ENCODE measurements at regions not wholly inside any gene's neighbourhood (a gene's known extent, or its start where the extent isn't known, plus 50 kb on each side); places are given as distances from the start of the nearest gene placed in this dataset.

DNA sequence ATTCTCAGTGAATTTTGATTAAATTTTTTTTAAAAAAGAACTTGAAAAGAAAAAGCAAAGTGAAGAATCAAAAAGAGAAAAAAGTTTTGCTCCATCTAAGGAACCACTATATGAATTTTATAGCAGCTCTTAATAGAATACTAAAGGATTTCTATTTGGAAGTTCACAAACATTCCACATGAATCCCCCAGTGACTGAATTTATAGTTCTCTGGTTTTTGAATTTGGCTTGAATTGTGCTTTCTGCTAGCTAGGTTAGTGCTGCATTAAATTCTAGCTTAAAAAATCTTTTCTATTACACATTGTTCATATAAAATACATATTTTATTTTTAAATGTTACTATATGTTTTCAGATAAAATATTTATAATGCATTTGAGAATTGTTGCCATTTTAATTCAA, 675.4 kb downstream of the RERGL start:
- DNase-seq (ENCODE audit: low read depth), result no peak
- no peak overlapping the region for H3K4me3 ChIP-seq (ENCODE audit: low read depth, low read length)
- TF ChIP-seq POLR2A (IDR thresholded peaks at IDR 0.05; ENCODE audit: extremely low read depth, insufficient read length), result no peak
- TF ChIP-seq CTCF (IDR thresholded peaks at IDR 0.05; ENCODE audit: low read depth, low read length), result no peak
- no peak for TF ChIP-seq MYC (IDR thresholded peaks at IDR 0.05; ENCODE audit: low read depth, low read length)
- no peak for TF ChIP-seq MAX (IDR thresholded peaks at IDR 0.05; ENCODE audit: low read depth, low read length)

DNA sequence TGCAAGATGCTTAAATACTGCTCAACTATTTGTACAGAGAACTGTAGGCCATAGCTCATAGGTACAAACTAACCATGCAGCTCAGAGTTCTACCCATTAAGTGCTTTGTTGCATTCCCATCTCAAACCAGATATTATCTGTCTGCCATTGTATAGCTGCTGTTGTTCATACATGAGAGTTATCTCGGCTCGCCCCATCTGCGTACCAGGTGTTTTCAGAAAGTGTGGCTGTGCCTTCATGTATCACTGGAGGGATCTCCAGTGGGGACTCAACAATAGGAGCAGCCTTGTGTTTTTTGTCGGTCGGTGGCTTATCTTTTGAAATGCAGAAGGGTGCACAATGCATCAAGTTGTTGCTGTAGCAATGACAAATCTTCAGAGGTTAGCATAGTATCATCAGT, 678.3 kb downstream of the RERGL start:
- TF ChIP-seq POLR2A (IDR thresholded peaks at IDR 0.05; ENCODE audit: extremely low read depth, insufficient read length), result no peak
- no peak for TF ChIP-seq CTCF (IDR thresholded peaks at IDR 0.05; ENCODE audit: low read depth, low read length)
- TF ChIP-seq MAX (IDR thresholded peaks at IDR 0.05; ENCODE audit: low read depth, low read length), result no peak
- no peak for TF ChIP-seq MYC (IDR thresholded peaks at IDR 0.05; ENCODE audit: low read depth, low read length)
- no peak overlapping the region for H3K4me3 ChIP-seq (ENCODE audit: low read depth, low read length)
- DNase-seq (ENCODE audit: low read depth), result no peak

GRCh38 chr12:17388679-17389078, 701.3 kb downstream of the RERGL start:
- TF ChIP-seq MYC (IDR thresholded peaks at IDR 0.05; ENCODE audit: low read depth, low read length) (no peak), MAX (IDR thresholded peaks at IDR 0.05; ENCODE audit: low read depth, low read length) (no peak)
- no peak for DNase-seq (ENCODE audit: low read depth)
- H3K4me3 ChIP-seq (ENCODE audit: low read depth, low read length), result no peak overlapping the region

DNA sequence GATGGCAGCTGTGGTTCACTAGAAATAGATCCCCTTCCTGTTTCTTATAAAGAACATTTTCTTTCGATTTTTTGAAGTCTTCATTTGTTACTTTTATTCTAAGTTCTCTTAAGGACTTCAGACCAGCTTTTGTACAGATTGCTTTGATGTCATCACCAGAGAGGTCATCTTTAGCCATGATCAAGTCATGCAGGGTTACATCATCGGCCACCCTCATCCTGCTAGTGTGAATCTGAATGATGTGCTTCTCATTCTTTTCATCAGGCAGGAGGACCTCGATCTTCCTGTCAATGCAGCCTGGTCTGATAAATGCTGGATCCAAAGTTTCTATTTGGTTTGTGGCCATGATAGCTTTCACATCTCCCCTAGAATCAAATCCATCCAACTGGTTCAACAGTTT, 706.7 kb downstream of the RERGL start:
- no peak overlapping the region for H3K4me3 ChIP-seq (ENCODE audit: low read depth, low read length)
- no peak for DNase-seq (ENCODE audit: low read depth)
- TF ChIP-seq CTCF (IDR thresholded peaks at IDR 0.05; ENCODE audit: low read depth, low read length), result no peak

DNA sequence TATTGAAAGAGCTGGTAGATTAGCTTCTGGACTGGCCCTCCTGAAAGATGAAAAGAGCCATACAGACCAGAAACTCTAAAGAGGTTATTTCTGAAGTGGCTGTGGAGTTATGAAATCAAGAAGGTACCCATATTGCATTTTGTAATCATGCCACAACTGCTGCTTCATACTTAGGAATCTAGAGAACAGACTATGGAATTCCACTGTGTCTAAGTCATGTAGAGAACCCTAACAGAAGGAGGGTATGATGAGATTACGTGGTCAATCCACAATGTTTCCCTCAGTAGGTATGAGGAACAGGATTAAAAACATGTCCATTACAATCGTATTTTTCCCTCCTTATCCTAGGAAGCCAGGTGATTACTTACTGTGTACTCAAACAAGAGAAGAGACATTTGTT, 708.8 kb downstream of the RERGL start:
- no peak overlapping the region for H3K4me3 ChIP-seq (ENCODE audit: low read depth, low read length)
- no peak for DNase-seq (ENCODE audit: low read depth)
- no peak for TF ChIP-seq MAX (IDR thresholded peaks at IDR 0.05; ENCODE audit: low read depth, low read length)
- no peak for TF ChIP-seq MYC (IDR thresholded peaks at IDR 0.05; ENCODE audit: low read depth, low read length)
- TF ChIP-seq CTCF (IDR thresholded peaks at IDR 0.05; ENCODE audit: low read depth, low read length), result no peak
- no peak for TF ChIP-seq POLR2A (IDR thresholded peaks at IDR 0.05; ENCODE audit: extremely low read depth, insufficient read length)

DNA sequence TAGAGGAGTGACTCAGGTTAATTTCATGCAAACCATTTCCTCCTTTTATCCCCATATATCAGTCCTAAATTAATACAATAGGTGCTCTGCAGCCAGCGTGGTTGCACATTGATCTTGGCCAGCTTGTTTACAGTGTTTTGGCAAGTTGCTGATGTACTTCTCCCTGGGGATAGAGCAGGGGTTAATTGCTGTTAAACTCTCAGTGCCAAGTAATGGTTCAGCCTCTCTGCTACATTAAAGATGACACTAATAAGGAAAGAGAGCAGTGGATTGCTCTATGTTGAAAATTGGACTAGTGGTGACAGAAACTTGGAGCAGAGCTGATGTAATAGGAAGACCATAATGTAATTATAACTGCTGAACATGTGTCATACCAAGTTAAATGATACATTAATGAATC, 717.5 kb downstream of the RERGL start:
- TF ChIP-seq MYC (IDR thresholded peaks at IDR 0.05; ENCODE audit: low read depth, low read length) (no peak), MAX (IDR thresholded peaks at IDR 0.05; ENCODE audit: low read depth, low read length) (no peak), CTCF (IDR thresholded peaks at IDR 0.05; ENCODE audit: low read depth, low read length) (no peak), POLR2A (IDR thresholded peaks at IDR 0.05; ENCODE audit: extremely low read depth, insufficient read length) (no peak)
- no peak overlapping the region for H3K4me3 ChIP-seq (ENCODE audit: low read depth, low read length)
- DNase-seq (ENCODE audit: low read depth), result no peak

Data from NB4 (cell line).